H9 (cell line): ENCODE measurements at regions not wholly inside any gene's neighbourhood (a gene's known extent, or its start where the extent isn't known, plus 50 kb on each side); places are given as distances from the start of the nearest gene placed in this dataset.

Experiments used
- DNase-seq: peaks from one replicate; pipeline ENCODE4 v3.0.0-alpha.2; 2017
- H2AFZ ChIP-seq: one replicate; pipeline ENCODE4 v1.6.1; 2013; ENCODE audit warnings: mild to moderate bottlenecking, low read length, control low read depth, moderate library complexity
- H2AK5ac ChIP-seq: 2 replicates; pipeline ENCODE4 v1.6.1; 2013; ENCODE audit warnings: low read length, control low read depth, mixed read lengths; ENCODE audit not compliant: insufficient read length
- H2BK120ac ChIP-seq: one replicate; pipeline ENCODE4 v1.6.1; 2013; ENCODE audit warnings: low read depth, mild to moderate bottlenecking, low read length, control low read depth, inconsistent platforms; ENCODE audit not compliant: poor library complexity, severe bottlenecking
- H2BK12ac ChIP-seq: 2 replicates; pipeline ENCODE4 v1.6.1; 2013; ENCODE audit warnings: low read length, control low read depth, mixed read lengths, low read depth; ENCODE audit not compliant: insufficient read length
- H2BK15ac ChIP-seq: 2 replicates; pipeline ENCODE4 v1.6.1; 2013; ENCODE audit warnings: low read depth, low read length, control low read depth
- H2BK20ac ChIP-seq: one replicate; pipeline ENCODE4 v1.6.1; 2013; ENCODE audit warnings: low read depth, mild to moderate bottlenecking, low read length, control low read depth, inconsistent platforms; ENCODE audit not compliant: poor library complexity, severe bottlenecking
- H2BK5ac ChIP-seq: 2 replicates; pipeline ENCODE4 v1.6.1; 2013; ENCODE audit warnings: low read length, control low read depth, mixed read lengths; ENCODE audit not compliant: insufficient read length
- H3K14ac ChIP-seq: 2 replicates; pipeline ENCODE4 v1.6.1; 2013; ENCODE audit warnings: low read length, control low read depth; ENCODE audit not compliant: insufficient read depth
- H3K18ac ChIP-seq: 2 replicates; pipeline ENCODE4 v1.6.1; 2013; ENCODE audit warnings: low read depth, mild to moderate bottlenecking, mixed read lengths, low read length, control low read depth; ENCODE audit not compliant: insufficient read length
- H3K23ac ChIP-seq: 2 replicates; pipeline ENCODE4 v1.6.1; 2013; ENCODE audit warnings: low read length, control low read depth, mixed read lengths, low read depth; ENCODE audit not compliant: insufficient read length
- H3K23me2 ChIP-seq: 2 replicates; pipeline ENCODE4 v1.6.1; 2013; ENCODE audit warnings: low read depth, mild to moderate bottlenecking, mixed read lengths, low read length, control low read depth; ENCODE audit not compliant: insufficient read length, poor library complexity, severe bottlenecking
- H3K27ac ChIP-seq: 2 replicates; pipeline ENCODE4 v1.5.1; 2013; ENCODE audit warnings: low read length, control low read depth, mixed read lengths, low read depth; ENCODE audit not compliant: insufficient read length
- H3K27me3 ChIP-seq: 2 replicates; pipeline ENCODE4 v1.6.1; 2013; ENCODE audit warnings: low read length, control low read depth, inconsistent platforms; ENCODE audit not compliant: insufficient read depth
- H3K4ac ChIP-seq: 2 replicates; pipeline ENCODE4 v1.6.1; 2013; ENCODE audit warnings: low read depth, mild to moderate bottlenecking, control low read depth, inconsistent platforms, low read length, moderate library complexity
- H3K4me1 ChIP-seq: 2 replicates; pipeline ENCODE4 v1.6.1; 2013; ENCODE audit warnings: low read length, control low read depth, inconsistent platforms; ENCODE audit not compliant: insufficient read depth
- H3K4me2 ChIP-seq: 2 replicates; pipeline ENCODE4 v1.6.1; 2013; ENCODE audit warnings: low read length, control low read depth, mixed read lengths; ENCODE audit not compliant: insufficient read length, insufficient read depth
- H3K56ac ChIP-seq: 2 replicates; pipeline ENCODE4 v1.6.1; 2013; ENCODE audit warnings: low read depth, mild to moderate bottlenecking, mixed read lengths, low read length, control low read depth; ENCODE audit not compliant: insufficient read length
- H3K79me1 ChIP-seq: 2 replicates; pipeline ENCODE4 v1.6.1; 2013; ENCODE audit warnings: low read depth, mild to moderate bottlenecking, moderate library complexity, low read length, control low read depth, inconsistent platforms; ENCODE audit not compliant: insufficient read depth, poor library complexity, severe bottlenecking
- H3K79me2 ChIP-seq: 2 replicates; pipeline ENCODE4 v1.6.1; 2013; ENCODE audit warnings: low read length, control low read depth, inconsistent platforms; ENCODE audit not compliant: insufficient read depth
- H3K9ac ChIP-seq: 2 replicates; pipeline ENCODE4 v1.6.1; 2013; ENCODE audit warnings: low read length, control low read depth, mixed read lengths; ENCODE audit not compliant: insufficient read length; ENCODE audit errors: extremely low read depth
- H3K9me3 ChIP-seq: one replicate; pipeline ENCODE4 v1.6.1; 2013; ENCODE audit warnings: low read depth, low read length, inconsistent platforms; ENCODE audit not compliant: control insufficient read depth
- H3T11ph ChIP-seq: one replicate; pipeline ENCODE4 v1.6.1; 2013; ENCODE audit warnings: mild to moderate bottlenecking, low read length, control low read depth, inconsistent platforms
- H4K20me1 ChIP-seq: one replicate; pipeline ENCODE4 v1.6.1; 2013; ENCODE audit not compliant: control insufficient read depth, insufficient read length, insufficient read depth
- H4K5ac ChIP-seq: 2 replicates; pipeline ENCODE4 v1.6.1; 2013; ENCODE audit warnings: low read depth, mild to moderate bottlenecking, mixed read lengths, low read length, control low read depth; ENCODE audit not compliant: insufficient read length
- H4K8ac ChIP-seq: replicated peaks from 2 replicates; pipeline ENCODE4 v1.6.1; 2013; ENCODE audit warnings: low read length, control low read depth, mixed read lengths, low read depth; ENCODE audit not compliant: insufficient read length
- H4K91ac ChIP-seq: 2 replicates; pipeline ENCODE4 v1.6.1; 2013; ENCODE audit warnings: low read depth, mild to moderate bottlenecking, moderate library complexity, mixed read lengths, low read length, control low read depth; ENCODE audit not compliant: insufficient read length
- H3K27ac Mint-ChIP-seq, 3 experiments: 2 replicates in 2 of 3; 3 replicates in 1 of 3; pipeline ENCODE4 v1.8.0; 2020 to 2021; ENCODE audit warnings: mixed read lengths in 3 of 3, mild to moderate bottlenecking in 1 of 3, moderate library complexity in 1 of 3
- H3K27me3 Mint-ChIP-seq: 2 replicates; pipeline ENCODE4 v1.8.0; 2021; ENCODE audit warnings: low read depth, mild to moderate bottlenecking, moderate library complexity, mixed read lengths
- H3K36me3 Mint-ChIP-seq, 3 experiments: 2 replicates in 2 of 3; 3 replicates in 1 of 3; pipeline ENCODE4 v1.8.0; 2020 to 2021; ENCODE audit warnings: low read depth in 3 of 3, mixed read lengths in 3 of 3; ENCODE audit not compliant: insufficient read depth in 1 of 3
- H3K4me1 Mint-ChIP-seq, 2 experiments: 2 replicates each; pipeline ENCODE4 v1.8.0; 2020; ENCODE audit warnings: mixed read lengths in 2 of 2
- H3K4me3 Mint-ChIP-seq, 2 experiments: 2 replicates in 1 of 2; 3 replicates in 1 of 2; pipeline ENCODE4 v1.8.0; 2020 to 2021; ENCODE audit warnings: mild to moderate bottlenecking in 2 of 2, mixed read lengths in 2 of 2, moderate library complexity in 1 of 2
- H3K9me3 Mint-ChIP-seq, 2 experiments: 2 replicates in 1 of 2; 3 replicates in 1 of 2; pipeline ENCODE4 v1.8.0; 2020; ENCODE audit warnings: mild to moderate bottlenecking in 2 of 2, mixed read lengths in 2 of 2, moderate library complexity in 1 of 2
- CTCF ChIP-seq: fragments of 200-600 bp; sonication (generic); conservative IDR thresholded peaks from 3 replicates; pipeline ENCODE4 v1.8.0; 2021; ENCODE audit warnings: antibody characterized with exemption, mild to moderate bottlenecking
- WGBS: extraction: QIAGEN DNeasy Blood & Tissue Kit; methylation state at CpG from one replicate; pipeline ENCODE4 v1.1.7; 2013; ENCODE audit warnings: missing lambda C conversion rate, low lambda C conversion rate, mixed read lengths; ENCODE audit not compliant: insufficient read length; ENCODE audit errors: extremely low coverage; 5-methylcytosine and 5-hydroxymethylcytosine counted together

DNA sequence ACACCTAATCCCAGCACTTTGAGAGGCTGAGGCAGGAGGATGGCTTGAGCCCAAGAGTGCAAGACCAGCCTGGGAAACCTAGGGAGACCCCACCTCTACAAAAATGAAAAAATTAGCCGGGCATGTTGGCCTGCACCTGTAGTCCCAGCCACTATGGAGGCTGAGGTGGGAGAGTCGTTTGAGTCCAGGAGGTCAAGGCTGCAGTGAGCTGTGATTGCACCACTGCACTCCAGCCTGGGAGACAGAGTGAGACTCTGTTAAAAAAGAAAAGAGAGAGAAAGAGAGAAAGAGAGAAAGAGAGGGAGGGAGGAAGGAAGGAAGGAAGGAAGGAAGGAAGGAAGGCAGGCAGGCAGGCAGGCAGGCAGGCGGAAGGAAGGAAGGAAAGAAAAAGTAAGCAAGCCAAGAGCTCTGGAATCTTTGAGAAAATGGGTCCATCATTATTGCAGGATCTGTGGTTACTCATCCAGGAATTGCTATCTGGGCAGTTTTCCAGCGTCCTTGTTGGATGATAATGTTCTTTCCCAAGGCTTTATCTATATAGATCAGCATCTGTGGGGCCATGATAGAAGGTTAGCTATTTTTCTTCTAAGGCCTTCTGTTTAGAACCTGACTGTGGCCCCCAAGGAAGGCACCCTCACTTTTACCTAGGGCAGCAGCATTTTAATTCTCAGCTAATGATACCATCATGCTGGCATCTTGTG is 533.2 kb upstream of the CDH5 start:
- no peaks in the 10 kb centered on the region for H3K9me3 ChIP-seq
- no peak overlapping the region for H2AFZ ChIP-seq
- H4K20me1 ChIP-seq, result no peaks in the 10 kb centered on the region
- H4K5ac ChIP-seq, result no peak overlapping the region
- no peak for DNase-seq
- H3K79me2 ChIP-seq, result no peaks in the 10 kb centered on the region
- peak overlapping the region in 1 of 3 experiments; percentile 65; a peak in 1 of 7 replicates for H3K27ac Mint-ChIP-seq
- H3K23ac ChIP-seq, result no peak overlapping the region
- no peak overlapping the region for H3K4me2 ChIP-seq
- TF ChIP-seq CTCF, result no peak
- H3K27me3 Mint-ChIP-seq, result peaks cover 2% of the 10 kb centered on the region
- H3K79me1 ChIP-seq, result no peaks in the 10 kb centered on the region
- no peak overlapping the region for H2BK15ac ChIP-seq
- no CpG with 5 or more reads among the region's 4 CpGs for WGBS
- H3K56ac ChIP-seq, result no peak overlapping the region
- no peak overlapping the region for H2BK12ac ChIP-seq
- no peak overlapping the region for H4K91ac ChIP-seq
- H3K4me1 ChIP-seq, result no peaks in the 10 kb centered on the region
- H3K4me3 Mint-ChIP-seq, result no peak overlapping the region
- no peak overlapping the region for H2BK120ac ChIP-seq
- H3T11ph ChIP-seq, result no peak overlapping the region
- H2BK20ac ChIP-seq, result no peak overlapping the region
- H2AK5ac ChIP-seq, result no peak overlapping the region
- H3K4ac ChIP-seq, result no peak overlapping the region
- H2BK5ac ChIP-seq, result no peak overlapping the region
- H3K23me2 ChIP-seq, result no peaks in the 10 kb centered on the region
- no peak overlapping the region for H4K8ac ChIP-seq
- peaks cover 0 to 3% of the 10 kb centered on the region in 2 experiments; a peak in 1 of 4 replicates for H3K4me1 Mint-ChIP-seq
- H3K14ac ChIP-seq, result no peak overlapping the region
- no peaks in the 10 kb centered on the region for H3K27me3 ChIP-seq
- no peaks in the 10 kb centered on the region for H3K9me3 Mint-ChIP-seq
- no peak overlapping the region for H3K27ac ChIP-seq
- H3K9ac ChIP-seq, result no peak overlapping the region
- H3K36me3 Mint-ChIP-seq, result no peaks in the 10 kb centered on the region
- H3K18ac ChIP-seq, result no peak overlapping the region
